GM21423 (cell line): ENCODE measurements at regions not wholly inside any gene's neighbourhood (a gene's known extent, or its start where the extent isn't known, plus 50 kb on each side); places are given as distances from the start of the nearest gene placed in this dataset.
"Not testable (repeated sequence)": the region's sequence is repeated elsewhere in the genome, so short reads cannot be mapped to it uniquely, and the experiment has no call there.

Experiments used
- ATAC-seq: cut with Tn5 transposase; IDR thresholded peaks from one replicate; pipeline ENCODE4 v1.9.1; 2021; ENCODE audit warnings: mild to moderate bottlenecking, moderate library complexity; ENCODE audit not compliant: unreplicated experiment

- ATAC-seq, result no peak
Measured at GRCh38 chrX:56125946-56126345, 106.2 kb upstream of the KLF8 start.

GRCh38 chrX:56130031-56130430 is 102.1 kb upstream of the KLF8 start:
- no peak for ATAC-seq

- no peak for ATAC-seq
Measured at GRCh38 chrX:56130436-56130835, 101.7 kb upstream of the KLF8 start.

GRCh38 chrX:56164135-56164534 is 68.0 kb upstream of the KLF8 start:
- not testable (repeated sequence) for ATAC-seq
